ENCODE measurements at regions not wholly inside any gene's neighbourhood (a gene's known extent, or its start where the extent isn't known, plus 50 kb on each side); places are given as distances from the start of the nearest gene placed in this dataset.

DNA sequence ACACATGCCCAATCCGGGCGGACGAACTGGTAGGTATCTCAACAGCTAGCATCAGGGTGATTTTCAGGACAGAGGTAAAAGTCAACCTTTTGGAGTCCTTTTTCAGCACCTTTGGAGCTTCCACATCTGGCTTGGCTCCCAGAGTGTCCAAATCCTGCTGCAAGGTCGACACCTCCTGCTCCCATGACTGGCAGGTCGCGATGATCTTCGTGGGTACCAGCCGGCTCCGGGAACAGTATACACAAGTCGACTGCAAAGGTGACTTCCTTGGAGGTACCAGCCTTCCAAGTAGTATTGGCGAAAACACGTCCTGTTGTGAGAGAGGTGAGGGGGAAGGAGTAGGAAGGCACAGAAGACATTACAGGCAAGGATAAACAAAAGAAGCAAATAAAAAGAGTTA lies 672.7 kb downstream of the TMEM121 start:
- Histone ChIP-seq H3F3A (ENCODE audit: control insufficient read depth, insufficient read depth) (no peaks in the 10 kb centered on the region), H3K9me3 (ENCODE audit: control insufficient read depth, insufficient read depth, low read length) (no peaks in the 10 kb centered on the region), H3K4me1 (ENCODE audit: control insufficient read depth, low read length) (peaks cover 10% of the 10 kb centered on the region), H3K27ac (ENCODE audit: low read depth, low read length) (no peak overlapping the region), H3K79me2 (ENCODE audit: control insufficient read depth, low read length) (no peaks in the 10 kb centered on the region), H3K4me2 (ENCODE audit: low read length) (no peak overlapping the region), H4K20me1 (ENCODE audit: control insufficient read depth, insufficient read depth, low read depth, low read length) (no peaks in the 10 kb centered on the region), H3K9me2 (replicated peaks; ENCODE audit: control insufficient read depth, low read length) (no peaks in the 10 kb centered on the region), H3K36me3 (ENCODE audit: control insufficient read depth, low read length) (no peaks in the 10 kb centered on the region), H3K27me3 (ENCODE audit: control insufficient read depth, low read length) (no peaks in the 10 kb centered on the region), H3K4me3 (ENCODE audit: low read length) (no peak overlapping the region)
- TF ChIP-seq EZH2phosphoT487 (IDR thresholded peaks at IDR 0.05; ENCODE audit: borderline replicate concordance, low read length) (no peak), CTCF (IDR thresholded peaks at IDR 0.05; ENCODE audit: low read depth, low read length, poor library complexity, severe bottlenecking) (no peak)

DNA sequence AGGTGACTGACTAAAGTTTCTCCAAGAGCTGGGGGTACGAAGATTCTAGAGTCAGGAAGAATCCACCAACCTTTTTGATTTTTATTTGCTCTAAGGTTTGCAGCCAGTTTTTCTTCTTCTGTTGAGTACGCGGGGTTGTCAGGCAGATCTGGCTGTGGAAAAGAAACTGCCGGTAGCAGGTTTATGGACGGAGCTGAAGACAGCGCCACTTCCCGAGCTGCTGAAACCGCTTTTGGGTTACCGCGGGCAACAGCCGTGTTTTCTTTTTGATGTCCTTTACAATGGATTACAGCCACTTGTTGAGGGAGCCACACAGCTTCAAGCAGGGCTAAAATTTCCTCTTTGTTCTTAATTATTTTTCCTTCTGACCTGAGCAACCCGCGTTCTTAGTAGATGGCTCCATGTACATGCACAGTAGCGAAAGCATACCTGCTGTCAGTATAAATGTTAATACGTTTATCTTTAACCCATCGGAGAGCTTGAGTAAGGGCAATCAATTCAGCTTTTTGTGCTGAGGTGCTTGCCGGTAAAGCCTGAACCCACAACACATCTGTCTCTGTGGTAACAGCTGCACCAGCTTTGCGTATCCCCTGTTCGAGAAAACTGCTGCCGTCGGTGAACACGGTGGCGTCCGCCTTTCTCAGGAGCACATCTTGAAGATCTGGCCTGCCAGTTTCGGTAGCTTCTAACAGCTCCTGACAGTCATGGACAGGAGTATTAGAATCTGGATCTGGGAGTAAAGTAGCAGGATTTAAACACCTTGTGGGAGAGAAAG lies 674.3 kb downstream of the TMEM121 start:
- Histone ChIP-seq H3K79me2 (ENCODE audit: control insufficient read depth, low read length) (no peaks in the 10 kb centered on the region), H4K20me1 (ENCODE audit: control insufficient read depth, insufficient read depth, low read depth, low read length) (no peaks in the 10 kb centered on the region), H3K4me2 (ENCODE audit: low read length) (no peak overlapping the region), H3K27ac (ENCODE audit: low read depth, low read length) (no peak overlapping the region), H3K36me3 (ENCODE audit: control insufficient read depth, low read length) (no peaks in the 10 kb centered on the region), H3K9me2 (replicated peaks; ENCODE audit: control insufficient read depth, low read length) (no peaks in the 10 kb centered on the region), H3K4me3 (ENCODE audit: low read length) (no peak overlapping the region), H3K4me1 (ENCODE audit: control insufficient read depth, low read length) (peaks cover 10% of the 10 kb centered on the region), H3F3A (ENCODE audit: control insufficient read depth, insufficient read depth) (no peaks in the 10 kb centered on the region), H3K9me3 (ENCODE audit: control insufficient read depth, insufficient read depth, low read length) (no peaks in the 10 kb centered on the region), H3K27me3 (ENCODE audit: control insufficient read depth, low read length) (no peaks in the 10 kb centered on the region)
- TF ChIP-seq CTCF (IDR thresholded peaks at IDR 0.05; ENCODE audit: low read depth, low read length, poor library complexity, severe bottlenecking) (no peak), EZH2phosphoT487 (IDR thresholded peaks at IDR 0.05; ENCODE audit: borderline replicate concordance, low read length) (no peak)

- H3K27me3 ChIP-seq (ENCODE audit: control insufficient read depth, low read length) = no peaks in the 10 kb centered on the region
- H3K36me3 ChIP-seq (ENCODE audit: control insufficient read depth, low read length) = no peaks in the 10 kb centered on the region
- peaks cover 5% of the 10 kb centered on the region for H3K4me1 ChIP-seq (ENCODE audit: control insufficient read depth, low read length)
- H4K20me1 ChIP-seq (ENCODE audit: control insufficient read depth, insufficient read depth, low read depth, low read length) = no peaks in the 10 kb centered on the region
- no peaks in the 10 kb centered on the region for H3K9me2 ChIP-seq (replicated peaks; ENCODE audit: control insufficient read depth, low read length)
- H3K9me3 ChIP-seq (ENCODE audit: control insufficient read depth, insufficient read depth, low read length) = no peaks in the 10 kb centered on the region
- no peaks in the 10 kb centered on the region for H3F3A ChIP-seq (ENCODE audit: control insufficient read depth, insufficient read depth)
- no peaks in the 10 kb centered on the region for H3K79me2 ChIP-seq (ENCODE audit: control insufficient read depth, low read length)
- no peak overlapping the region for H3K27ac ChIP-seq (ENCODE audit: low read depth, low read length)
- no peak overlapping the region for H3K4me3 ChIP-seq (ENCODE audit: low read length)
- TF ChIP-seq EZH2phosphoT487 (IDR thresholded peaks at IDR 0.05; ENCODE audit: borderline replicate concordance, low read length) (no peak), CTCF (IDR thresholded peaks at IDR 0.05; ENCODE audit: low read depth, low read length, poor library complexity, severe bottlenecking) (no peak)
- H3K4me2 ChIP-seq (ENCODE audit: low read length) = no peak overlapping the region
Observed at GRCh38 chr14:106201376-106201775, 675.0 kb downstream of the TMEM121 start.

Data from DOHH2 (cell line).